Pancreas (tissue), 10 donors: ENCODE measurements at regions not wholly inside any gene's neighbourhood (a gene's known extent, or its start where the extent isn't known, plus 50 kb on each side); places are given as distances from the start of the nearest gene placed in this dataset.

Experiments used
- ATAC-seq, 4 donors: fragments of 200-7000 bp; cut with Tn5 transposase; one replicate each; pipeline versions ENCODE4 v1.8.0 to v1.9.1; 2020; ENCODE audit warnings: mild to moderate bottlenecking in 4 of 4, moderate library complexity in 4 of 4
- DNase-seq, 6 donors: peaks; one replicate each; pipeline ENCODE4 v3.0.0-alpha.2; 2020
- FAIRE-seq: peaks from 2 replicates; lab custom pipeline; 2012; peaks lifted over from hg19 to GRCh38; lab: Jason Lieb, UNC
- H3K27ac ChIP-seq, 4 donors: fragments of 200-600 bp; sonication (generic); 1 replicate in 3 of 4; 2 replicates in 1 of 4; pipeline versions ENCODE4 v1.5.0 to v1.8.0; 2020
- H3K27me3 ChIP-seq, 4 donors: fragments of 200-600 bp; one replicate each; pipeline ENCODE4 v1.8.0; 2021
- H3K36me3 ChIP-seq, 3 donors: fragments of 200-600 bp; sonication (generic) in 1 of 3; one replicate each; pipeline versions ENCODE4 v1.5.0 to v1.8.0; 2020 to 2021
- H3K4me1 ChIP-seq, 3 donors: fragments of 200-600 bp; one replicate each; pipeline ENCODE4 v1.8.0; 2021
- H3K4me3 ChIP-seq, 4 donors: fragments of 200-600 bp; sonication (generic) in 2 of 4; one replicate each; pipeline versions ENCODE4 v1.5.0 to v1.8.0; 2020 to 2021
- H3K9me3 ChIP-seq, 4 donors: fragments of 200-600 bp; one replicate each; pipeline ENCODE4 v1.8.0; 2021
- WGBS, 2 donors: extraction: QIAGEN DNeasy Blood & Tissue Kit; methylation state at CpG; one replicate each; pipeline ENCODE4 v1.1.7; 2013; 5-methylcytosine and 5-hydroxymethylcytosine counted together
- intact Hi-C, 3 donors: fragments of 100-400 bp; cut with DNase I; formaldehyde crosslinking; loops; one replicate each; pipeline versions ENCODE4 v1.11.1 to v1.14.2; 2022
- TF ChIP-seq, protein P1 (sequence below), 4 donors: fragments of 200-600 bp; sonication (generic) in 3 of 4; IDR thresholded peaks; one replicate each; pipeline versions ENCODE4 v1.5.0 to v1.8.0; 2021; ENCODE audit warnings: antibody characterized with exemption in 4 of 4
- donor health status: healthy with polysubstance abuse.
- donor health status: DM: no; HTN: no; CAD: no; lungs with moderate emphysema.
- donor health status: DM: no; HTN: no; CAD: no.
- donor health status: control.
- donor health status: control.
- donor health status: Bipolar disorder and iron deficiency.
- donor health status: DM: yes; HTN: yes; CAD: no.
- donor health status: DM: no; HTN: no; CAD: no.
- donor health status: DM: no; HTN: no; CAD: no.
- donor health status: DM: yes; HTN: yes; CAD: no.

DNA sequence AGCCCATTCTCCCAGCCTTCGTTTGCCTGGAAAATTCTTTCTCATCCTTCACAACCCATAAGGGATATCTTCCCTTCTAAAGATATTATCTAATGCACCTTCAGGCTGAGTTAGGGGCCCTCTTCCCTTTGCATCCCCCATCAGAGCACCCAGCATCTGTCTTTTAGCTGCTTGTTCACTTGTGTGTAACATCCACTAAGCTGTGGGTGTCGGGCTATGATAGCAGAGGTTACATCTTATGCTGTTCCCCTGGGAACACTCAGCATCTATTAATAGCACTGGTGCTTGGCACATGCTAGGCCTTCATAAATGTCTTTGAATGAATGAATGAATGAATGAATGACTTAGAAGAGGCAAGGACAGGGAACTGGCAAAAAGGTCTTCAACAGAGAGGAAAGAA lies 131.8 kb downstream of the NUAK1 start:
- H3K27ac ChIP-seq: no peak overlapping the region
- H3K27me3 ChIP-seq: peaks cover 0 to 4% (median 0%) of the 10 kb centered on the region in 4 donors
- H3K4me1 ChIP-seq: no peaks in the 10 kb centered on the region
- FAIRE-seq (no peak), DNase-seq (no peak), ATAC-seq (no peak)
- TF ChIP-seq, protein P1, sequence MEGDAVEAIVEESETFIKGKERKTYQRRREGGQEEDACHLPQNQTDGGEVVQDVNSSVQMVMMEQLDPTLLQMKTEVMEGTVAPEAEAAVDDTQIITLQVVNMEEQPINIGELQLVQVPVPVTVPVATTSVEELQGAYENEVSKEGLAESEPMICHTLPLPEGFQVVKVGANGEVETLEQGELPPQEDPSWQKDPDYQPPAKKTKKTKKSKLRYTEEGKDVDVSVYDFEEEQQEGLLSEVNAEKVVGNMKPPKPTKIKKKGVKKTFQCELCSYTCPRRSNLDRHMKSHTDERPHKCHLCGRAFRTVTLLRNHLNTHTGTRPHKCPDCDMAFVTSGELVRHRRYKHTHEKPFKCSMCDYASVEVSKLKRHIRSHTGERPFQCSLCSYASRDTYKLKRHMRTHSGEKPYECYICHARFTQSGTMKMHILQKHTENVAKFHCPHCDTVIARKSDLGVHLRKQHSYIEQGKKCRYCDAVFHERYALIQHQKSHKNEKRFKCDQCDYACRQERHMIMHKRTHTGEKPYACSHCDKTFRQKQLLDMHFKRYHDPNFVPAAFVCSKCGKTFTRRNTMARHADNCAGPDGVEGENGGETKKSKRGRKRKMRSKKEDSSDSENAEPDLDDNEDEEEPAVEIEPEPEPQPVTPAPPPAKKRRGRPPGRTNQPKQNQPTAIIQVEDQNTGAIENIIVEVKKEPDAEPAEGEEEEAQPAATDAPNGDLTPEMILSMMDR (IDR thresholded peaks at IDR 0.05): no peak
- intact Hi-C loops: no loop called here
- H3K9me3 ChIP-seq: no peaks in the 10 kb centered on the region
- H3K4me3 ChIP-seq: no peak overlapping the region
- no peaks in the 10 kb centered on the region for H3K36me3 ChIP-seq
- 74 to 75% methylated on average over 2 of the region's 2 CpGs for WGBS, 2 donors

DNA sequence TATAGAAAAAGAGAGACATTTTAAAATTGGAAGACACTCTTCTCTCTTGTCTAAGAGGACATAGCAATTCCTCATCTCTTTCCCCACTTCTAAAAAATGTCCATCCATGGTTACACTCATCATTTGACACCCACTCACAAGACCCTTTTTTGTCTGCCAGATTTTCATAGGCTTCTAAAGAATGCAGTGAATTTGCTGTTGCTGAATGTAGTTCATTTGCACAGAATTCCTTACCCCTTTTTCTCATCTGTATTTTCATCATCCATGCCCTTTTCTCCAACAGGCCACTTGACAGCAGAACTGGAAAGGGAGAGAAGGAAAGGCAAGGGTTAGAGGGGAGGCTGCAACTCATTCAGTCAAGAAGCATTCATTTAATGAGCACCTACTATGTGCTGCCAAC lies 128.0 kb downstream of the NUAK1 start:
- ATAC-seq: no peak
- DNase-seq: no peak
- no peak for FAIRE-seq
- Histone ChIP-seq H3K36me3 (no peaks in the 10 kb centered on the region), H3K4me3 (no peak overlapping the region), H3K27ac (no peak overlapping the region), H3K9me3 (no peaks in the 10 kb centered on the region), H3K4me1 (no peaks in the 10 kb centered on the region), H3K27me3 (peaks cover 0 to 4% (median 0%) of the 10 kb centered on the region in 4 donors)
- intact Hi-C loops: no loop called here
- TF ChIP-seq, protein P1 (IDR thresholded peaks at IDR 0.05): no peak
